ENCODE measurements at regions not wholly inside any gene's neighbourhood (a gene's known extent, or its start where the extent isn't known, plus 50 kb on each side); places are given as distances from the start of the nearest gene placed in this dataset.

DNA sequence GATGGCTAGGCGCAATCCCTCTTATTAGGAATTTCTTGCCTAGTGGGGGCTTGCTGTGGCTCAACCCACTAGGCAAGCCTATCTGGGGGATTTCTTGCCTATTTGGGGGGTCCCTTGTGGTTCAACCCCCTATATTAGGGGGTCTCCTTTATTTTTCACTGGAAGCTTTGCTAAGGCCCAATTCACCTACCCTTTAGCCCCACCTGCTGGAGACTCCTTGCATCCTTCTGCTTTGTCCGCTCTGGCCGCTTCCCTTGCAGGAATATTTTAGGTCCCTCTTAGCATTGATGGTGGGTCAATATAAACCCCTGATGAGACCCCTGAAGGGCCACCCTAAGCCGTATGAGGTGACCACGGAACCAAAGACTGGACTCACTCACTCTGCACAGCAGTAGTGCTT is 1552.1 kb downstream of the AACS start:
- 83% methylated on average over 5 of the region's 5 CpGs; no CpG with 5 or more reads in 1 of the 2 experiments for WGBS, 2 experiments (ENCODE audit: extremely low coverage in 1 of 2, insufficient coverage in 1 of 2, insufficient read length in 1 of 2, insufficient replicate concordance in 2 of 2, low coverage in 1 of 2, low lambda C conversion rate in 2 of 2, missing lambda C conversion rate in 1 of 2)
- no peak overlapping the region for H3K4me3 ChIP-seq (ENCODE audit: extremely low read depth in 1 of 4, insufficient read depth in 2 of 4, low read depth in 3 of 4, low read length in 4 of 4)

More for the DNA sequence above, 1552.1 kb downstream of the AACS start:
- H2BK5ac ChIP-seq (ENCODE audit: low read depth, low read length) = no peak overlapping the region
- H2AFZ ChIP-seq (ENCODE audit: low read length) = no peak overlapping the region
- TF ChIP-seq GABPA (IDR thresholded peaks at IDR 0.05; ENCODE audit: borderline replicate concordance, insufficient read depth, low read length) (no peak), CBX8 (IDR thresholded peaks at IDR 0.05; ENCODE audit: borderline replicate concordance, low read depth, low read length) (no peak), RAD21 (IDR thresholded peaks at IDR 0.05 in 1 of 2, conservative IDR thresholded peaks at IDR 0.05 in 1 of 2; ENCODE audit: low read depth in 2 of 2, low read length in 2 of 2) (peak; percentile 72 to 85), BCL11A (IDR thresholded peaks at IDR 0.05; ENCODE audit: low read depth in 2 of 2, low read length in 2 of 2) (no peak)
- TF ChIP-seq, protein P1, sequence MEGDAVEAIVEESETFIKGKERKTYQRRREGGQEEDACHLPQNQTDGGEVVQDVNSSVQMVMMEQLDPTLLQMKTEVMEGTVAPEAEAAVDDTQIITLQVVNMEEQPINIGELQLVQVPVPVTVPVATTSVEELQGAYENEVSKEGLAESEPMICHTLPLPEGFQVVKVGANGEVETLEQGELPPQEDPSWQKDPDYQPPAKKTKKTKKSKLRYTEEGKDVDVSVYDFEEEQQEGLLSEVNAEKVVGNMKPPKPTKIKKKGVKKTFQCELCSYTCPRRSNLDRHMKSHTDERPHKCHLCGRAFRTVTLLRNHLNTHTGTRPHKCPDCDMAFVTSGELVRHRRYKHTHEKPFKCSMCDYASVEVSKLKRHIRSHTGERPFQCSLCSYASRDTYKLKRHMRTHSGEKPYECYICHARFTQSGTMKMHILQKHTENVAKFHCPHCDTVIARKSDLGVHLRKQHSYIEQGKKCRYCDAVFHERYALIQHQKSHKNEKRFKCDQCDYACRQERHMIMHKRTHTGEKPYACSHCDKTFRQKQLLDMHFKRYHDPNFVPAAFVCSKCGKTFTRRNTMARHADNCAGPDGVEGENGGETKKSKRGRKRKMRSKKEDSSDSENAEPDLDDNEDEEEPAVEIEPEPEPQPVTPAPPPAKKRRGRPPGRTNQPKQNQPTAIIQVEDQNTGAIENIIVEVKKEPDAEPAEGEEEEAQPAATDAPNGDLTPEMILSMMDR (IDR thresholded peaks at IDR 0.05; ENCODE audit: control extremely low read depth in 1 of 3, insufficient read depth in 1 of 3, low read depth in 1 of 3, low read length in 3 of 3) = peak; percentile 56 to 65 (median 57)
- no peak overlapping the region for H3K23ac ChIP-seq (ENCODE audit: insufficient read length)
- no peak overlapping the region for H2AK5ac ChIP-seq (ENCODE audit: low read depth, low read length)
- H3K79me1 ChIP-seq (ENCODE audit: low read depth, low read length) = no peaks in the 10 kb centered on the region
- H2BK12ac ChIP-seq (ENCODE audit: low read depth, low read length) = no peak overlapping the region
- no peak overlapping the region for H4K8ac ChIP-seq (ENCODE audit: extremely low read depth, insufficient read depth, low read length)
- H4K91ac ChIP-seq (replicated peaks; ENCODE audit: insufficient read length, low read length) = no peak overlapping the region
- H2BK20ac ChIP-seq (ENCODE audit: low read length) = no peak overlapping the region
- POLR2A ChIA-PET (ENCODE audit: partially characterized antibody) = no interaction called here
- H3K18ac ChIP-seq (ENCODE audit: extremely low read depth, low read length) = no peak overlapping the region
- H4K5ac ChIP-seq (ENCODE audit: insufficient read length, low read depth, low read length) = no peak overlapping the region
- H3K4me1 ChIP-seq (replicated peaks in 1 of 4; ENCODE audit: control insufficient read depth in 3 of 4, insufficient read depth in 4 of 4, low read length in 3 of 4) = no peaks in the 10 kb centered on the region; a peak in 1 of 7 replicates
- DNase-seq (ENCODE audit: low read depth in 1 of 2, low spot score in 2 of 2) (peak; percentile 9 to 78), FAIRE-seq (no peak)
- H3K27me3 ChIP-seq (replicated peaks in 1 of 4; ENCODE audit: control insufficient read depth in 3 of 4, extremely low read depth in 1 of 4, insufficient read depth in 3 of 4, low read length in 3 of 4) = no peaks in the 10 kb centered on the region
- no peak overlapping the region for H3K56ac ChIP-seq (replicated peaks; ENCODE audit: insufficient read length, low read depth, low read length)
- no peaks in the 10 kb centered on the region for H4K20me1 ChIP-seq (replicated peaks in 1 of 2; ENCODE audit: control insufficient read depth in 1 of 2, insufficient read depth in 2 of 2, low read length in 2 of 2)
- H3K4me2 ChIP-seq (ENCODE audit: insufficient read depth in 1 of 2, low read depth in 2 of 2, low read length in 2 of 2) = no peak overlapping the region
- H3K27ac ChIP-seq (ENCODE audit: low read depth, low read length) = no peak overlapping the region
- H3K9me3 ChIP-seq (ENCODE audit: insufficient read depth in 2 of 2, low read depth in 1 of 2, low read length in 1 of 2) = peaks cover 8 to 10% of the 10 kb centered on the region in 2 experiments
- H3K36me3 ChIP-seq (ENCODE audit: control insufficient read depth in 2 of 4, insufficient read depth in 4 of 4, low read length in 3 of 4) = no peaks in the 10 kb centered on the region; a peak in 1 of 8 replicates
- no peaks in the 10 kb centered on the region for H3K23me2 ChIP-seq (ENCODE audit: low read depth, low read length)
- H3K9ac ChIP-seq (replicated peaks in 1 of 4; ENCODE audit: extremely low read depth in 1 of 4, low read depth in 3 of 4, low read length in 3 of 4) = no peak overlapping the region
- no peak overlapping the region for H3K4ac ChIP-seq (replicated peaks; ENCODE audit: insufficient read length, low read depth, low read length)
- H3K14ac ChIP-seq (ENCODE audit: insufficient read length) = no peak overlapping the region
- CTCF ChIA-PET (ENCODE audit: partially characterized antibody) = interaction anchor here (0.6 to 1.6 kb wide), 8 partner anchors 42 to 547 kb away, joined by 3 to 9 read pairs (median 4); no protein-coding TSS in a partner anchor
- H3K79me2 ChIP-seq (ENCODE audit: control insufficient read depth in 1 of 2, insufficient read depth in 2 of 2, low read length in 2 of 2) = no peaks in the 10 kb centered on the region
- no peak overlapping the region for H2BK15ac ChIP-seq (ENCODE audit: low read length)
- no peak overlapping the region for H2BK120ac ChIP-seq (replicated peaks; ENCODE audit: low read depth, low read length)
